Ascending aorta (tissue), 2 donors: ENCODE measurements at regions not wholly inside any gene's neighbourhood (a gene's known extent, or its start where the extent isn't known, plus 50 kb on each side); places are given as distances from the start of the nearest gene placed in this dataset.

Source experiments
- DNase-seq, 2 donors: peaks; one replicate each; pipeline ENCODE4 v3.0.0-alpha.2; 2019; ENCODE audit warnings: low spot score in 2 of 2
- H3K27ac ChIP-seq, 2 donors: fragments of 200-600 bp; sonication (generic); one replicate each; pipeline ENCODE4 v1.5.1; 2016 to 2017; ENCODE audit warnings: mild to moderate bottlenecking in 1 of 2
- H3K27me3 ChIP-seq: fragments of 200-600 bp; sonication (generic); one replicate; pipeline ENCODE4 v1.5.1; 2017
- H3K36me3 ChIP-seq, 2 donors: fragments of 200-600 bp; sonication (generic); one replicate each; pipeline ENCODE4 v1.5.1; 2016
- H3K4me1 ChIP-seq, 2 donors: fragments of 200-600 bp; sonication (generic); one replicate each; pipeline ENCODE4 v1.5.1; 2016 to 2017; ENCODE audit warnings: mild to moderate bottlenecking in 1 of 2
- H3K4me3 ChIP-seq, 2 donors: fragments of 200-600 bp; sonication (generic); one replicate each; pipeline ENCODE4 v1.5.1; 2016 to 2017; ENCODE audit warnings: mild to moderate bottlenecking in 1 of 2
- H3K9me3 ChIP-seq, 2 donors: fragments of 200-600 bp; sonication (generic); one replicate each; pipeline ENCODE4 v1.5.1; 2016
- CTCF ChIP-seq, 3 experiments: fragments of 200-600 bp in 2 of 3; fragments of 450-650 bp in 1 of 3; sonication (generic) in 2 of 3; IDR thresholded peaks; one replicate each; pipeline ENCODE4 v1.5.1; 2016 to 2019; ENCODE audit warnings: antibody characterized with exemption in 3 of 3, mild to moderate bottlenecking in 1 of 3, moderate library complexity in 1 of 3
- intact Hi-C: fragments of 100-400 bp; cut with DNase I; formaldehyde crosslinking; loops from one replicate; pipeline ENCODE4 v1.15.1; 2023

GRCh38 chr7:118511146-118511545, 286.6 kb downstream of the ANKRD7 start:
- Histone ChIP-seq H3K4me1 (no peaks in the 10 kb centered on the region), H3K27ac (no peak overlapping the region), H3K27me3 (no peaks in the 10 kb centered on the region), H3K36me3 (no peaks in the 10 kb centered on the region), H3K9me3 (no peaks in the 10 kb centered on the region), H3K4me3 (no peak overlapping the region)
- intact Hi-C loops, result no loop called here
- TF ChIP-seq CTCF (IDR thresholded peaks at IDR 0.05), result no peak
- no peak for DNase-seq

GRCh38 chr7:118517275-118517674, 292.8 kb downstream of the ANKRD7 start:
- no peak for TF ChIP-seq CTCF (IDR thresholded peaks at IDR 0.05)
- DNase-seq, result no peak
- intact Hi-C loops, result no loop called here
- no peak overlapping the region for H3K4me3 ChIP-seq
- no peaks in the 10 kb centered on the region for H3K4me1 ChIP-seq
- no peak overlapping the region for H3K27ac ChIP-seq
- H3K9me3 ChIP-seq, result no peaks in the 10 kb centered on the region
- no peaks in the 10 kb centered on the region for H3K27me3 ChIP-seq
- no peaks in the 10 kb centered on the region for H3K36me3 ChIP-seq

GRCh38 chr7:118525020-118525419, 300.5 kb downstream of the ANKRD7 start:
- DNase-seq, result no peak
- peaks cover 0 to 8% of the 10 kb centered on the region in 2 donors for H3K9me3 ChIP-seq
- no peaks in the 10 kb centered on the region for H3K36me3 ChIP-seq
- no peaks in the 10 kb centered on the region for H3K27me3 ChIP-seq
- no peaks in the 10 kb centered on the region for H3K4me1 ChIP-seq
- TF ChIP-seq CTCF (IDR thresholded peaks at IDR 0.05), result no peak
- H3K27ac ChIP-seq, result no peak overlapping the region
- intact Hi-C loops, result no loop called here
- no peak overlapping the region for H3K4me3 ChIP-seq

- H3K36me3 ChIP-seq, result no peaks in the 10 kb centered on the region
- H3K9me3 ChIP-seq, result peaks cover 0 to 1% of the 10 kb centered on the region in 2 donors
- TF ChIP-seq CTCF (IDR thresholded peaks at IDR 0.05), result no peak
- no peak for DNase-seq
- no peaks in the 10 kb centered on the region for H3K27me3 ChIP-seq
- no peak overlapping the region for H3K27ac ChIP-seq
- H3K4me1 ChIP-seq, result no peaks in the 10 kb centered on the region
- intact Hi-C loops, result no loop called here
- no peak overlapping the region for H3K4me3 ChIP-seq
Observed at GRCh38 chr7:118531566-118531965, 307.1 kb downstream of the ANKRD7 start.

- TF ChIP-seq CTCF (IDR thresholded peaks at IDR 0.05), result no peak
- Histone ChIP-seq H3K27me3 (no peaks in the 10 kb centered on the region), H3K4me1 (no peaks in the 10 kb centered on the region), H3K9me3 (peaks cover 0 to 12% of the 10 kb centered on the region in 2 donors), H3K36me3 (no peaks in the 10 kb centered on the region), H3K4me3 (no peak overlapping the region), H3K27ac (no peak overlapping the region)
- intact Hi-C loops, result no loop called here
- DNase-seq, result no peak
Observed at GRCh38 chr7:118559207-118559606, 334.7 kb downstream of the ANKRD7 start.

GRCh38 chr7:118563311-118563710, 338.8 kb downstream of the ANKRD7 start:
- no peaks in the 10 kb centered on the region for H3K36me3 ChIP-seq
- H3K27ac ChIP-seq, result no peak overlapping the region
- no peak overlapping the region for H3K4me3 ChIP-seq
- no peaks in the 10 kb centered on the region for H3K4me1 ChIP-seq
- no peak for TF ChIP-seq CTCF (IDR thresholded peaks at IDR 0.05)
- peaks cover 0 to 12% of the 10 kb centered on the region in 2 donors for H3K9me3 ChIP-seq
- no peak for DNase-seq
- intact Hi-C loops, result no loop called here
- no peaks in the 10 kb centered on the region for H3K27me3 ChIP-seq
